AG04450 (cell line): ENCODE measurements at regions not wholly inside any gene's neighbourhood (a gene's known extent, or its start where the extent isn't known, plus 50 kb on each side); places are given as distances from the start of the nearest gene placed in this dataset.

Source experiments
- CTCF ChIA-PET: fragments of 300-600, 350-600 bp; formaldehyde crosslinking; extraction: SDS; loops from one replicate; lab custom pipeline; 2022; ENCODE audit warnings: antibody characterized with exemption, inconsistent platforms; lab: Charles Lee
- POLR2A ChIA-PET: fragments of 350-600 bp; formaldehyde crosslinking; extraction: SDS; loops from one replicate; lab custom pipeline; 2021; ENCODE audit warnings: antibody characterized with exemption, inconsistent platforms; lab: Yijun Ruan, JAX
- DNase-seq: peaks from one replicate; pipeline ENCODE4 v3.0.0-alpha.2; 2011; ENCODE audit warnings: low read depth, low spot score
- H3K27ac ChIP-seq: one replicate; pipeline ENCODE4 v1.5.1; 2012; ENCODE audit warnings: low read depth, low read length, control low read depth
- H3K27me3 ChIP-seq: one replicate; pipeline ENCODE4 v1.6.0; 2012; ENCODE audit warnings: low read length; ENCODE audit not compliant: control insufficient read depth, insufficient read depth
- H3K4me3 ChIP-seq: 2 replicates; pipeline ENCODE4 v1.5.1; 2011; ENCODE audit warnings: mild to moderate bottlenecking, low read depth, low read length, control low read depth
- H3K9me3 ChIP-seq: 2 replicates; pipeline ENCODE4 v1.5.1; 2012; ENCODE audit warnings: low read length; ENCODE audit not compliant: control insufficient read depth, insufficient read depth
- TF ChIP-seq, protein P1 (sequence below): IDR thresholded peaks from 2 replicates; pipeline ENCODE4 v1.5.1; 2011; ENCODE audit warnings: low read depth, low read length, control low read depth, inconsistent platforms

DNA sequence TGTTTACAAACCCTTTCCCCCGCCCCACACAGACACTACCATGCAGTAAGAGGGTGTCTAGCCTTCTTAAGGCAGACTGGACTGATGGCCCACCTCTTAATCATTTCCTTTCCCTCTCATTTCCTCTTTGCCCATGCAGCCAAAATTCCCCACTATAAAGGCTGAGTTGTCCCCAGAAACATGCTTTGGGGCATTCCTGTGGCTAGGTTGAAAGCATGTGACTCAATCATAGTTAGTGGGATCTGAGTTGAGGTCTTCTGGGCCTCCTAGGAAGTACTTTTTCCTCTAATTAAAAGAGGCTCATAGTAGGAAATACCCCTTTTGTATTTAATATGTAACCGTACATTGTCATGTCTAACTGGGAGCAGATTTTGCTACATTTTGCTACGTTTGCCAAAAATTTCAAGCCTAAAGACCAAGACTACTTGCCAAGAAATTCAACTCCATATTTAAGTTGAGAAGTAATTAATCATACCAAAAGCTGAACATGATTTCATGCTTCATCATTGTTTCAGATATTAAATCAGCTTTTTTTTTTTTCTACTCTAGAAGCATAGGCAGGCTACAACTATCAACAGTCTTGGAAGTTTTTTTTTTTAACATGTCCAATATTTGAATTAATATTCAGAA is 174.7 kb downstream of the ADGRL4 start:
- DNase-seq, result peak; percentile 59
- Histone ChIP-seq H3K4me3 (no peak overlapping the region), H3K27me3 (no peaks in the 10 kb centered on the region), H3K9me3 (no peaks in the 10 kb centered on the region), H3K27ac (no peak overlapping the region)
- ChIA-PET CTCF (no interaction called here), POLR2A (interaction anchor here (0.5 kb wide), 1 partner anchor 894 kb away, joined by 3 read pairs; no protein-coding TSS in a partner anchor)
- TF ChIP-seq, protein P1, sequence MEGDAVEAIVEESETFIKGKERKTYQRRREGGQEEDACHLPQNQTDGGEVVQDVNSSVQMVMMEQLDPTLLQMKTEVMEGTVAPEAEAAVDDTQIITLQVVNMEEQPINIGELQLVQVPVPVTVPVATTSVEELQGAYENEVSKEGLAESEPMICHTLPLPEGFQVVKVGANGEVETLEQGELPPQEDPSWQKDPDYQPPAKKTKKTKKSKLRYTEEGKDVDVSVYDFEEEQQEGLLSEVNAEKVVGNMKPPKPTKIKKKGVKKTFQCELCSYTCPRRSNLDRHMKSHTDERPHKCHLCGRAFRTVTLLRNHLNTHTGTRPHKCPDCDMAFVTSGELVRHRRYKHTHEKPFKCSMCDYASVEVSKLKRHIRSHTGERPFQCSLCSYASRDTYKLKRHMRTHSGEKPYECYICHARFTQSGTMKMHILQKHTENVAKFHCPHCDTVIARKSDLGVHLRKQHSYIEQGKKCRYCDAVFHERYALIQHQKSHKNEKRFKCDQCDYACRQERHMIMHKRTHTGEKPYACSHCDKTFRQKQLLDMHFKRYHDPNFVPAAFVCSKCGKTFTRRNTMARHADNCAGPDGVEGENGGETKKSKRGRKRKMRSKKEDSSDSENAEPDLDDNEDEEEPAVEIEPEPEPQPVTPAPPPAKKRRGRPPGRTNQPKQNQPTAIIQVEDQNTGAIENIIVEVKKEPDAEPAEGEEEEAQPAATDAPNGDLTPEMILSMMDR, result no peak

DNA sequence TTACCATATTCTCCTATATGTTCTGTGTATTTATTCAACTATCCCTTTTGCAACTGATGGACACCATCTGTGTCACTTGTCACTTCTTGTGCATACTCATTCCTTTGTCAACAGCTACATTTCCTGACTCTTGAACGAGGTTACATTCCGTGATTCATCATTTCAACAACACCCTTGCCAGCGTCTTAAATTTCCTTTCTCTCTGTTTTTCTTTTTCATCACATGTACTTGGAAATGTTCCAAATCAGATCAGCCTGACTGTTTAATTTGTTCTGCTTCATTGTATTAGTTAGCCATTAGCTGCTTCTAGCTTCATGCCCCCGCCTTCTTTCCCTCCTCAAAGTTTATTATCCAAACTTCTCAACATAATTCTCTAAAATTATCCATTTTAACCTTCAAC is 173.0 kb downstream of the ADGRL4 start:
- Histone ChIP-seq H3K4me3 (no peak overlapping the region), H3K27ac (no peak overlapping the region), H3K27me3 (no peaks in the 10 kb centered on the region), H3K9me3 (no peaks in the 10 kb centered on the region)
- ChIA-PET POLR2A (no interaction called here), CTCF (interaction anchor here (2.7 kb wide), 1 partner anchor 145 kb away, joined by 5 read pairs; no protein-coding TSS in a partner anchor)
- DNase-seq, result no peak
- TF ChIP-seq, protein P1, result no peak

DNA sequence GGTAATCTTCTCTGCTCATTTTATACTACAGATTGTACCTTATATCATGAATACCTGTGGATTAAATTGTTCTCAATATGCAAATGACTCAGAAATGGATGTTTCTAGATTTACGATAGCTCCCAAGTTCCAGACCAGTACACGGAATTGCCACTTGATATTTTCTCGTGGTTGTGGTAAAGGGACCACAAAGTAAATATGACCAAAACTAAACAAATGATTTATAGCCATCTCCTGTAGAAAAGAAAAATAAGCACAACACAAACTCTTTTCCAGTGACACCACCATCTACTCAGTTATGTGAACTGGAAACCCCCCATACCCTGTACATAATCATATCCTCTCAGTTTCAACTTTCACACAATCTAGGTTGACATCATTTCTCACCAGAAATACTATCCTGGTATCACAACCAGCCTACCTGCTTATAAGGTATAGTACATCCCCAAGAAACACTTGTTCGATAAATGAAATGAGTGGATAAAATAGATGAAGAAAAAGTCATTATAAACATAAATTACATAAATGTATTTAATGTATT is 172.3 kb downstream of the ADGRL4 start:
- ChIA-PET CTCF (interaction anchor here (2.7 kb wide), 1 partner anchor 145 kb away, joined by 5 read pairs; no protein-coding TSS in a partner anchor), POLR2A (no interaction called here)
- TF ChIP-seq, protein P1, result no peak
- no peaks in the 10 kb centered on the region for H3K27me3 ChIP-seq
- no peak overlapping the region for H3K4me3 ChIP-seq
- no peak overlapping the region for H3K27ac ChIP-seq
- no peak for DNase-seq
- H3K9me3 ChIP-seq, result no peaks in the 10 kb centered on the region

DNA sequence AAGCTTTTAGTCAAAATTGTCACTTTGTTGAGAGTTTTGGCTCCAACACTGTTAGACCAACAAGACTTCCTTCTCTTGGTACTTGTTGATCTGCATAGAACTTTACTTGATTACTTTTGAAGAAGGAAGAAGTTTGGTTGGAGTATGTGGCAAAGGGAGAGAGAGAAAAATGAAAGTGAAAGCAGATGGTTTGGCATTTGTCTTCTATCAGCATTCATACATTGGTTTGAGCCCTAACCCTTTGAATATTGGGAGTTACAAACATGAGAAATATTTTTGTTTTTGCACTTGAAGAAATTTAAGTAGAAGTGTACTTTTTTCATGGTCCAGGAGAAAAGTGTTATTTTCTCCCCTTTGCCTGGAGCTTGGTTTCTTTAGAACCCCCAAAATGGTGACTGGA is 169.8 kb downstream of the ADGRL4 start:
- TF ChIP-seq, protein P1, result no peak
- H3K27ac ChIP-seq, result no peak overlapping the region
- no peak overlapping the region for H3K4me3 ChIP-seq
- H3K27me3 ChIP-seq, result no peaks in the 10 kb centered on the region
- ChIA-PET POLR2A (no interaction called here), CTCF (interaction anchor here (1.0 to 1.4 kb wide), 2 partner anchors 148 to 219 kb away, joined by 3 to 4 read pairs; no protein-coding TSS in a partner anchor)
- no peaks in the 10 kb centered on the region for H3K9me3 ChIP-seq
- no peak for DNase-seq

- TF ChIP-seq, protein P1, result peak; percentile 65
- ChIA-PET CTCF (interaction anchor here (0.6 to 4.0 kb wide), 31 partner anchors 12 to 1375 kb away, joined by 3 to 47 read pairs (median 4); no protein-coding TSS in a partner anchor), POLR2A (interaction anchor here (0.7 kb wide), 1 partner anchor 150 kb away, joined by 4 read pairs; no protein-coding TSS in a partner anchor)
- no peak overlapping the region for H3K4me3 ChIP-seq
- no peaks in the 10 kb centered on the region for H3K9me3 ChIP-seq
- no peak for DNase-seq
- no peaks in the 10 kb centered on the region for H3K27me3 ChIP-seq
- no peak overlapping the region for H3K27ac ChIP-seq
Observed at GRCh38 chr1:78839704-78840277, 166.7 kb downstream of the ADGRL4 start.
